KG1 (cell line): ENCODE measurements at regions not wholly inside any gene's neighbourhood (a gene's known extent, or its start where the extent isn't known, plus 50 kb on each side); places are given as distances from the start of the nearest gene placed in this dataset.

Experiments used
- DNase-seq: peaks from one replicate; lab custom pipeline; 2025; lab: John Stamatoyannopoulos, UW

GRCh38 chr12:127419111-127419510 is 847.9 kb upstream of the TMEM132C start:
- no peak for DNase-seq

- no peak for DNase-seq
Measured at GRCh38 chr12:127421614-127422013, 845.4 kb upstream of the TMEM132C start.

GRCh38 chr12:127422935-127423566 is 843.9 kb upstream of the TMEM132C start:
- no peak for DNase-seq

GRCh38 chr12:127425474-127425873 is 841.5 kb upstream of the TMEM132C start:
- DNase-seq = no peak

GRCh38 chr12:127428420-127428819 is 838.5 kb upstream of the TMEM132C start:
- DNase-seq = no peak

GRCh38 chr12:127429551-127430285 is 837.3 kb upstream of the TMEM132C start:
- DNase-seq = no peak

- no peak for DNase-seq
Measured at GRCh38 chr12:127430401-127430800, 836.6 kb upstream of the TMEM132C start.

- DNase-seq = no peak
Measured at GRCh38 chr12:127431177-127431576, 835.8 kb upstream of the TMEM132C start.

GRCh38 chr12:127431594-127431993 is 835.4 kb upstream of the TMEM132C start:
- no peak for DNase-seq

- no peak for DNase-seq
Measured at GRCh38 chr12:127435439-127435838, 831.5 kb upstream of the TMEM132C start.

- no peak for DNase-seq
Measured at GRCh38 chr12:127438512-127439244, 828.3 kb upstream of the TMEM132C start.

- no peak for DNase-seq
Measured at GRCh38 chr12:127445581-127446139, 821.3 kb upstream of the TMEM132C start.

GRCh38 chr12:127448906-127449305 is 818.1 kb upstream of the TMEM132C start:
- DNase-seq = no peak

- DNase-seq = no peak
Measured at GRCh38 chr12:127450826-127451225, 816.1 kb upstream of the TMEM132C start.

- no peak for DNase-seq
Measured at GRCh38 chr12:127455347-127456265, 811.4 kb upstream of the TMEM132C start.

GRCh38 chr12:127457726-127458125 is 809.2 kb upstream of the TMEM132C start:
- DNase-seq = no peak

GRCh38 chr12:127459166-127459565 is 807.8 kb upstream of the TMEM132C start:
- DNase-seq = no peak

- no peak for DNase-seq
Measured at GRCh38 chr12:127459687-127460086, 807.3 kb upstream of the TMEM132C start.

GRCh38 chr12:127463237-127463636 is 803.7 kb upstream of the TMEM132C start:
- DNase-seq = no peak

- DNase-seq = no peak
Measured at GRCh38 chr12:127469331-127469730, 797.6 kb upstream of the TMEM132C start.

GRCh38 chr12:127473766-127474165 is 793.2 kb upstream of the TMEM132C start:
- DNase-seq = no peak

- no peak for DNase-seq
Measured at GRCh38 chr12:127479256-127479655, 787.7 kb upstream of the TMEM132C start.
